SK-N-MC (cell line): ENCODE measurements at regions not wholly inside any gene's neighbourhood (a gene's known extent, or its start where the extent isn't known, plus 50 kb on each side); places are given as distances from the start of the nearest gene placed in this dataset.

Experiments used
- DNase-seq: peaks from one replicate; pipeline ENCODE4 v3.0.0-alpha.2; 2011; ENCODE audit warnings: low read depth, low spot score
- H3K27ac ChIP-seq: fragments of 200-600 bp; sonication (generic); 2 replicates; pipeline ENCODE4 v1.5.1; 2016; ENCODE audit warnings: mixed run types
- H3K36me3 ChIP-seq: fragments of 200-600 bp; sonication (generic); 2 replicates; pipeline ENCODE4 v1.6.1; 2017; ENCODE audit warnings: antibody characterized with exemption, low read length, mixed read lengths; ENCODE audit not compliant: insufficient read depth
- H3K4me3 ChIP-seq: fragments of 200-600 bp; sonication (generic); 2 replicates; pipeline ENCODE4 v1.5.1; 2016
- H3K9ac ChIP-seq: fragments of 200-600 bp; sonication (generic); 2 replicates; pipeline ENCODE4 v1.8.0; 2017; ENCODE audit warnings: mixed run types, mixed read lengths; ENCODE audit not compliant: insufficient read length
- H3K9me3 ChIP-seq: fragments of 200-600 bp; sonication (generic); 2 replicates; pipeline ENCODE4 v1.6.1; 2017; ENCODE audit warnings: low read depth, mild to moderate bottlenecking, antibody characterized with exemption, low read length, moderate library complexity, mixed read lengths
- EZH2 ChIP-seq: fragments of 200-600 bp; sonication (generic); IDR thresholded peaks from one replicate; pipeline ENCODE4 v1.6.1; 2017; ENCODE audit warnings: antibody characterized with exemption
- FOXP2 ChIP-seq: optimal IDR thresholded peaks from 2 replicates; pipeline ENCODE3; 2011; ENCODE audit warnings: mild to moderate bottlenecking, moderate library complexity; ENCODE audit not compliant: insufficient read depth; ENCODE audit errors: extremely low read length, control extremely low read depth
- POLR2AphosphoS5 ChIP-seq: IDR thresholded peaks from 2 replicates; pipeline ENCODE4 v1.6.1; 2012; ENCODE audit warnings: mild to moderate bottlenecking, low read depth, low read length, borderline replicate concordance

- H3K27ac ChIP-seq = peak overlapping the region; percentile 57; the same call in 1 of the 2 replicates
- H3K9ac ChIP-seq = no peak overlapping the region
- TF ChIP-seq EZH2 (no peak), POLR2AphosphoS5 (no peak), FOXP2 (no peak)
- no peaks in the 10 kb centered on the region for H3K9me3 ChIP-seq
- no peak for DNase-seq
- no peaks in the 10 kb centered on the region for H3K36me3 ChIP-seq
- H3K4me3 ChIP-seq = no peak overlapping the region
Observed at GRCh38 chr5:39815711-39816110, 390.9 kb upstream of the DAB2 start.

GRCh38 chr5:39811381-39811780, 386.6 kb upstream of the DAB2 start:
- peak overlapping the region; percentile 91 for H3K27ac ChIP-seq
- no peaks in the 10 kb centered on the region for H3K36me3 ChIP-seq
- peak overlapping the region; percentile 15 for H3K9ac ChIP-seq
- DNase-seq = peak; percentile 94
- TF ChIP-seq FOXP2 (no peak), POLR2AphosphoS5 (no peak; the same call in 1 of the 2 replicates), EZH2 (no peak)
- H3K4me3 ChIP-seq = peak overlapping the region; percentile 69
- H3K9me3 ChIP-seq = no peaks in the 10 kb centered on the region

DNA sequence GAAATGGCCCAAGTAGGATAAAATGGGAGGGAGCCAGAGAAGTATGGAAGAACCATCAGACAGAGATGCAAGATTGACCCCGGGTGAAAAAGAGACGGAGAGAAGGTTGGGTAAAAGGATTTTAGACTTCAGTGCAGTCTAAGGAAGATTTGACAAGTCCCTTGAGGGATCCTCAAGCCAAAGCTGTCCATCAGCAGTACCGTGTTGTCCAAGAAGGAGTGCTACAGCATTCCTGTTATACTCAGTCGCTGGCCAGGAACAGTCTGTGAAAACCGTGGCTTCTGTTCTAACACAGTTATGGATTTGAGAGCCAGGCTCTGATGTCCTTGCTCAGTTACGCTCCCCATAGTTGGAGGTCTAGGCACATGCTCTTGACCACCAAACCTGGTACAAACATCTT, 383.9 kb upstream of the DAB2 start:
- H3K9ac ChIP-seq = no peak overlapping the region
- DNase-seq = no peak

GRCh38 chr5:39801306-39801705, 376.5 kb upstream of the DAB2 start:
- no peak for DNase-seq
- Histone ChIP-seq H3K9ac (no peak overlapping the region), H3K27ac (no peak overlapping the region), H3K36me3 (no peaks in the 10 kb centered on the region), H3K4me3 (no peak overlapping the region), H3K9me3 (no peaks in the 10 kb centered on the region)
- TF ChIP-seq FOXP2 = no peak
- TF ChIP-seq EZH2 = no peak
- no peak for TF ChIP-seq POLR2AphosphoS5

More for the DNA sequence above, 383.9 kb upstream of the DAB2 start:
- Histone ChIP-seq H3K9me3 (no peaks in the 10 kb centered on the region), H3K36me3 (no peaks in the 10 kb centered on the region), H3K4me3 (no peak overlapping the region), H3K27ac (no peak overlapping the region)
- TF ChIP-seq EZH2 (no peak), FOXP2 (no peak), POLR2AphosphoS5 (no peak)

- no peak overlapping the region for H3K27ac ChIP-seq
- TF ChIP-seq POLR2AphosphoS5 = no peak
- no peak for TF ChIP-seq EZH2
- no peak for TF ChIP-seq FOXP2
- no peak overlapping the region for H3K9ac ChIP-seq
- no peaks in the 10 kb centered on the region for H3K9me3 ChIP-seq
- DNase-seq = no peak
- no peaks in the 10 kb centered on the region for H3K36me3 ChIP-seq
- no peak overlapping the region for H3K4me3 ChIP-seq
Observed at GRCh38 chr5:39800042-39800601, 375.3 kb upstream of the DAB2 start.

DNA sequence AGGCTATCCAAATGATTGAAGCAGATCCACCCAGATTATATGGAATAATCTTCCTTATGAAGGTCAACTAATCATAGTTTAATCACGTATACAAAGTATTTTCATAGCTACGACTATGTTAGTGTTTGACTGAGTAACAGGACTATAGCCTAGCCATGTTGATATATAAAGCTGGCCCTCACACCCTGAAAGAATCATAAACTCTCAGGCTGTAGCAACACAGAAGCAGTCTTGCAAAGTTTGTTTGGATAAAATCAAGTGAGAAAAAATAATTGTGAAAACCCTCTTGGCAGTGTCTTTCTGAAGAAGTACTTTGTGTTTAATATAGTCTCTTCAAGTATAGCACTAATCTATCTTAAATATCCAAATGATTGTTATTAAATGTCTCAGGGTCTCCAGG, 374.5 kb upstream of the DAB2 start:
- no peak overlapping the region for H3K9ac ChIP-seq
- H3K27ac ChIP-seq = no peak overlapping the region
- DNase-seq = no peak
- H3K4me3 ChIP-seq = no peak overlapping the region
- TF ChIP-seq POLR2AphosphoS5 = no peak
- no peak for TF ChIP-seq FOXP2
- no peak for TF ChIP-seq EZH2
- no peaks in the 10 kb centered on the region for H3K36me3 ChIP-seq
- H3K9me3 ChIP-seq = no peaks in the 10 kb centered on the region

DNA sequence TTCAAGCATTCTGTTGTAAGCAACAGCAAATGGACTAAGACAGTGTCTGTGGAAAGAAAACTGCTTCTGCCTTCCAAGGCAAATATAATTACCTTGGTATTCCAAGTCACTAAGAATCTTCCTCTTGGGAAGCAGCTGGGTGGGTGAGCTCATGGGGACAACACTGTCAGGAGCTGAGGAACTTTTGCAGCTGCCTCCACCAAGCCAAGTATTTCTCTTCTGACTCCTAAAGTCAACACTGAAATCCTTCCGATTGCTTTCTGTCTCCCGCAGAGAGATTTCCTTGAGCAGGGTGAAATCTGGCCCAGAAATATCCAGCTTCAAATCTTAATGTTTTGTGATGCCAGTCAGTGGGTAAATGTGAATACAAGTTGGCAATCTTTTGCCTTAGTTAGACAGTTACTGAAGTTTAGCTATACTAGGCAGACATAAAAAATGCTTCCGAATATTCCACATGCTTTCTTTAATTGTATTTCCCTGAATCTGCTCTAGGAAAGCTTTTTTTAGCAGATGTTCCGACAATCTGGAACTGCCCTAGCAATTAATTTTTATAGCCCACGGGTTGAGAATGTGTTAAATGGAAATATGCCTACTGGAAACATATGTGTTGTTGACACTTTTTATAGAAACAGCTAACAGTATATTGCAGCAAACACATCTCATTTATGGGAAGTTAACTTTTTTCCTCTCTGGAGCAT, 369.9 kb upstream of the DAB2 start:
- Histone ChIP-seq H3K9ac (peak overlapping the region; percentile 47), H3K27ac (peak overlapping the region; percentile 90), H3K9me3 (no peaks in the 10 kb centered on the region), H3K36me3 (no peaks in the 10 kb centered on the region), H3K4me3 (peak overlapping the region; percentile 71)
- TF ChIP-seq EZH2 (no peak), POLR2AphosphoS5 (no peak; the same call in 1 of the 2 replicates), FOXP2 (no peak)
- no peak for DNase-seq

- no peaks in the 10 kb centered on the region for H3K36me3 ChIP-seq
- no peak for DNase-seq
- H3K9ac ChIP-seq = no peak overlapping the region
- TF ChIP-seq FOXP2 = no peak
- no peak for TF ChIP-seq EZH2
- TF ChIP-seq POLR2AphosphoS5 = no peak
- H3K27ac ChIP-seq = no peak overlapping the region
- no peak overlapping the region for H3K4me3 ChIP-seq
- no peaks in the 10 kb centered on the region for H3K9me3 ChIP-seq
Observed at GRCh38 chr5:39785410-39785809, 360.6 kb upstream of the DAB2 start.

- no peaks in the 10 kb centered on the region for H3K9me3 ChIP-seq
- DNase-seq = peak; percentile 47
- H3K27ac ChIP-seq = peak overlapping the region; percentile 94
- peak overlapping the region; percentile 24 for H3K9ac ChIP-seq
- no peak for TF ChIP-seq POLR2AphosphoS5
- TF ChIP-seq FOXP2 = no peak
- TF ChIP-seq EZH2 = no peak
- H3K4me3 ChIP-seq = peak overlapping the region; percentile 60
- no peaks in the 10 kb centered on the region for H3K36me3 ChIP-seq
Observed at GRCh38 chr5:39783756-39784421, 359.1 kb upstream of the DAB2 start.
